AG09319 (cell line): ENCODE measurements at regions not wholly inside any gene's neighbourhood (a gene's known extent, or its start where the extent isn't known, plus 50 kb on each side); places are given as distances from the start of the nearest gene placed in this dataset.

Experiments used
- DNase-seq: peaks from one replicate; pipeline ENCODE4 v3.0.0-alpha.2; 2010; ENCODE audit warnings: low read depth; ENCODE audit errors: extremely low read depth
- CTCF ChIP-seq: IDR thresholded peaks from 2 replicates; pipeline ENCODE4 v1.5.1; 2011; ENCODE audit warnings: low read depth, mild to moderate bottlenecking, inconsistent platforms, low read length, moderate library complexity

- no peak for DNase-seq
- TF ChIP-seq CTCF = no peak
Measured at GRCh38 chr17:72433797-72434196, 313.0 kb downstream of the SOX9 start.

GRCh38 chr17:72434581-72434980 lies 313.8 kb downstream of the SOX9 start:
- DNase-seq = no peak
- no peak for TF ChIP-seq CTCF

GRCh38 chr17:72434991-72435618 lies 314.3 kb downstream of the SOX9 start:
- DNase-seq = no peak
- TF ChIP-seq CTCF = no peak

DNA sequence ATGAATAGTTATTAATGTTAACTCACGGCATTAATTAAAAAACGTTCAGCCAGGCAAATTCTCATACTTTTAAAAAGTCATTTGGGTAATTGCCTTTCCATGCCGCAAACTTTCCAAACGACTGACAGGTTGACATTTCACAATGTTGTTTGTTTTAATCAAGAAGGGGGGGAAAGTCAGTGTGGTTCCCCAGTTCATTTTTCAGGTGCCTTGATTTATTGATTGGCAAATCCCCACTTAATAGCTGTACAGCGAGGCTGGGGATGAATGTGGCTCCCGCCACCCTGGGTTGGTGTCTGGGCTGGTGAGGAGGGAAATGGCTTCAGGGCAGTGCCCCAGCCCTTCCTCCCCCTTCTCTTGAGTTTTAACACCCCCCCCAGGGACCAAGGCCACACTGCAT lies 318.0 kb downstream of the SOX9 start:
- TF ChIP-seq CTCF = no peak

GRCh38 chr17:72439893-72440502 lies 319.2 kb downstream of the SOX9 start:
- no peak for DNase-seq
- no peak for TF ChIP-seq CTCF

More for the DNA sequence above, 318.0 kb downstream of the SOX9 start:
- no peak for DNase-seq

DNA sequence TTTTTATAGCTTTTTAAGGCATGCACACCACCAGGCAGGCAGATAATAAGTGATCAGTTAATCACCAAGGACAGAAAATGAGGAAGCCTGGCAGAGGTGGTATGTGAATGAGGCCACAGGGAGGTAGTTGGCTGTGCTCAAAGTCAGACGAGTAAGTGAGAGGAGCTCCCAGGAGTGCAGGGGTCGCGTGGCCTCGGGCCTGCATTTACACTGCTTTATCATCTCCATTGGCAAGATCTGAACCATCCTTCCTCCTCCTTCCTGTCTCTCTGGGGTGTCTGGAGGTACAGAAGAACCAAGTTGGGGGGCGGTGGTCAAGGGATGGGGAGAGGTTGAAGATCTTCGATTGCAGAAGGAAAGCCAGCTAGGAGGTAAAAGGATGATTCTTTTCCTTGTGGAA lies 320.1 kb downstream of the SOX9 start:
- TF ChIP-seq CTCF = no peak
- no peak for DNase-seq

GRCh38 chr17:72441909-72442308 lies 321.1 kb downstream of the SOX9 start:
- DNase-seq = no peak
- TF ChIP-seq CTCF = no peak
